HG03045 (cell line): ENCODE measurements at regions not wholly inside any gene's neighbourhood (a gene's known extent, or its start where the extent isn't known, plus 50 kb on each side); places are given as distances from the start of the nearest gene placed in this dataset.
"Not testable (repeated sequence)": the region's sequence is repeated elsewhere in the genome, so short reads cannot be mapped to it uniquely, and the experiment has no call there.

Experiments used
- ATAC-seq: cut with Tn5 transposase; IDR thresholded peaks from one replicate; pipeline ENCODE4 v1.9.1; 2021; ENCODE audit warnings: mild to moderate bottlenecking, moderate library complexity; ENCODE audit not compliant: unreplicated experiment

- no peak for ATAC-seq
Measured at GRCh38 chr5:18395126-18396110, 761.2 kb downstream of the TAF11L14 start.

DNA sequence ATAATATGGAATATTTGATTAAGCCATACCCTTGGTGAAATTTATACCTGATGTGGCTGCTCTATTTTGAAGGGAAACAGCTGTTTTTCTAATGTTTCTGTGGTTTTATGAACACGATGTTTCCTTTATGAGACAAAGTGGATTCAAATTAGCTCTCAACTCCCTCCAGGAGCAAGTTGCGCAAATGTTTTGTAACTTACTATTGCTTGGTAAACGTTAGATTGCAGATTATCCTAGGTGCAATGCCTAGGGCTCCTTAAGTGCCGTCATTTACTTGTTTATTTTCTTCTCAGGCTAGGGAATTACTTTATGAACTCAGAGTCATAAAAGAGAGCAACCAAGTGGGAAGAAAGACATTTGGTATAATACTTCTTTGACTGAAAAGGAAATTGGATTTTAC, 763.1 kb downstream of the TAF11L14 start:
- ATAC-seq: no peak

- no peak for ATAC-seq
Measured at GRCh38 chr5:18397891-18398290, 763.6 kb downstream of the TAF11L14 start.

GRCh38 chr5:18399461-18400327, 765.4 kb downstream of the TAF11L14 start:
- not testable (repeated sequence) for ATAC-seq

DNA sequence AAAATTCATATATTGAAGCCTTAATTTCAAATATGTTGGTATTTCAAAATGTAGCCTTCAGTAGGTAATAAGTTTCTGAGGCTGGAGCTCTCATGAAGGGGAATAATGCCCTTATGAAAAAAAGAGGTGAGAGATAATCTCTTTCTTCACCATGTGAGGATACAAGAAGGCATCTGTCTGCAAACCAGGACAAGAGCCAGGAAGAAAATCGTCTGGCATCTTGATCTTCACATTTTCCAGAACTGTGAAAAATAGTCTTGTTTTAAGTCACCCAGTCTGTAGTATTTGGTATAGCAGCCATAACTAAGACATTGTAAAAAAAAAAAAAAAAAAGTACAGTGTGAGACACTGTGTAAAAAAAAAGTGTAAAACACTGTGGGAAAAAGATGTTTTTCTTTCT, 768.9 kb downstream of the TAF11L14 start:
- ATAC-seq: no peak

DNA sequence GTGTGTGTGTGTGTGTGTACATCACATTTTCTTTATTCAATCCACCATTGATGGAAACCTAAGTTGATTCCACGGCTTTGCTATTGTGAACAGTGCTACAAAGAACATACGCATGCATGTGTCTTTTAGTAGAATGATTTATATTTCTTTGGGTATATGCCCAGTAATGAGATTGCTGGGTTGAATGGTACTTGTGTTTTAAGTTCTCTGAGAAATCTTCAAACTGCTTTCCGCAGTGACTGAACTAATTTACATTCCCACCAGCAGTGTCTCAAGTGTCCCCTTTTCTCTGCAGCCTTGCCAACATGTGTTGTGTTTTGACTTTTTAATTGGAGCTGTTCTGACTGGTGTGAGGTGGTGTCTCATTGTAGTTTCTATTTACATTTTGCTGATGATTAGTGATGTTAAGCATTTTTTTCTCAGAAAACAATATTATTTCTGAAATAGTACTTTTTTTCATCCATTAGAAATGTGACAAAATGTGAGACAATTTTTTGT, 769.7 kb downstream of the TAF11L14 start:
- no peak for ATAC-seq

DNA sequence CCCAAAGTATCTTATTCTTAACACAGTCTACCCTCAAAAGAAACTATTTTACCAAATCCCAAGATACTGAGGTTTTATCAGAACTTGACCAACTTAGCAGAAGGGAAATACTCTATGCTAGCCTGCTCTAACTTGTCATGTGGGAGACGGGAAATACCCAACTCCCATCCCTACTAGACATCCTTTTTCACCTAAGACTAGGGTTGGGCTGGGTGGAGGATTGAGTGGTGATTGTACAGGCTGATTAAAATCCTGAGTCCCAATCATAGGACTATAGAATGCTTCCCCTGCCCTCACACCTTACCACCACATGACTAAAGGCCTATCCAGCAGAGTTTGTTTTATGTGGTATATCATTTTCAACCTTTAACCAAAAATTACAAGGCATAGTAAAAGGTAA, 786.5 kb downstream of the TAF11L14 start:
- ATAC-seq: no peak

DNA sequence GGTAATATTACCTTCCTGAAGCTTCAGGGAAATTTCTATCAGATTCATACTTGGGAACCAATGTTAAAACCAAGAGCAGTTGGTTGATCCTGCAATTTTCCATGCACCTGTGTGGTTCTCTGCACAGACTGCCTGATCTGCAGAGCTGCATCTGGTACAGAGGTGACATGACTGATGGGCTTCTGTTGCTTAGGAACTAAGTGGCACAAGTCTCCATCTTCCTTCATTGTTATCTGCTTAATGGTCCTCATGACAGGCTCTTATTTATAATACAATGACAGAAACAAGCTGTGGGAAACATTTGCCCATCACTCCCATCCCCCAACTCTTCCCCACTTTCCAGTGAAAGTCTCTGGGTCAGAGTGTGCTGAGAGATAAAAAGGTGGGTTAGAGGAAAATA, 799.1 kb downstream of the TAF11L14 start:
- no peak for ATAC-seq

DNA sequence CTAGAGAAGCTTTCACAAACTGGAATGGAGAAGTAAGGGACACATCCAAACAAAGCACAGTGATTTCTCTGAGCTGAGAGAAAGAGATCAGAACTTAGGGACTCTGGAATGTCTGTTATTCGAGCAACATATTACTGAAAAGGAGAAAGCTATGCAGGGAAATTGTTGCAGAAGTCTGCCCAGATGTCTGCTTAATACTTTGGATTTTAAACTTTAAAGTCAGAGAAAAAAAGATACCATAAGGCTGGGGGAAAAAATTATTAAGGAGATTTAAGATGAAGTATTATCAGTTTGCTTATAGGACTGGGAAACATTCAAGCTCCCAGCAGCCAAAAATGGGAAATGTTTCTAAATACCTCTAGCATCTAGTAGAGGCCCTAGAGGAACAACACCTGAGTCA, 803.9 kb downstream of the TAF11L14 start:
- no peak for ATAC-seq

GRCh38 chr5:18455521-18455920, 821.3 kb downstream of the TAF11L14 start:
- ATAC-seq: no peak

DNA sequence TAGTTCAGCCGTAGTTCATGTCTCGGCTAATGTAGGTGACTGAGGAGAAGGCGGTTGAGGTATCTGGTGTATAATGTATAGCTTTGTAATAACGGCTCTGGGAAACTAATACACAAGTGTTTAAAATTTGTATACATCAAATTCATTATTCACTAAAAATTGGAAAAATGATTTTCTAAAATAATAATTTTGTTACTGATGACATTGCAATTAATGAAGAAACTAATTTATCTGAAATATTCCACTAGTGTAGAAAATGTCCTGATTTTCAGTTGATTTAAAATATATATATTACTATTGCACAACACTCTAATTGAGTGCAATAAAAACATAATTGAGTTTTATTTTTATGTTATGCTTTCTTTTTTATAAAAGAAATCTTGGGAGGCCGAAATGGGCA, 823.0 kb downstream of the TAF11L14 start:
- no peak for ATAC-seq

DNA sequence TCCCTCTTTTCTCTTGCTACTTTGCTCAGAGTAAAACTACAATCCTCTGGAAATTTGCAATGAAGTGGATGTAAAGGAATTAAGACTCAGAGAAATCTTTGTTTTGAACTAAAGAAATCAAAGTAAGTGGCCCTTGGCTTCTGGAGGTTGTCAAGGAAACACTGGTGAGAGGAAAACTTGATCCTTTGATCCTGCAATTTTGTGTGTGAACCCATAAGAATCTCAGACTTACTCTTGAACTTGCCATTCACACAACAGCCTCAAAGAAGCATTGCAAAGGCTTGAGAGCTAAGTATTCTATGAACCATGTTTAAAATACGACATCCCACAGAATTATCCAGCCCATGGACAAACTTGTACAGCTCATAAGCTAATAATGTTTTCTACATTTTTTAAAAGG, 827.5 kb downstream of the TAF11L14 start:
- ATAC-seq: no peak

DNA sequence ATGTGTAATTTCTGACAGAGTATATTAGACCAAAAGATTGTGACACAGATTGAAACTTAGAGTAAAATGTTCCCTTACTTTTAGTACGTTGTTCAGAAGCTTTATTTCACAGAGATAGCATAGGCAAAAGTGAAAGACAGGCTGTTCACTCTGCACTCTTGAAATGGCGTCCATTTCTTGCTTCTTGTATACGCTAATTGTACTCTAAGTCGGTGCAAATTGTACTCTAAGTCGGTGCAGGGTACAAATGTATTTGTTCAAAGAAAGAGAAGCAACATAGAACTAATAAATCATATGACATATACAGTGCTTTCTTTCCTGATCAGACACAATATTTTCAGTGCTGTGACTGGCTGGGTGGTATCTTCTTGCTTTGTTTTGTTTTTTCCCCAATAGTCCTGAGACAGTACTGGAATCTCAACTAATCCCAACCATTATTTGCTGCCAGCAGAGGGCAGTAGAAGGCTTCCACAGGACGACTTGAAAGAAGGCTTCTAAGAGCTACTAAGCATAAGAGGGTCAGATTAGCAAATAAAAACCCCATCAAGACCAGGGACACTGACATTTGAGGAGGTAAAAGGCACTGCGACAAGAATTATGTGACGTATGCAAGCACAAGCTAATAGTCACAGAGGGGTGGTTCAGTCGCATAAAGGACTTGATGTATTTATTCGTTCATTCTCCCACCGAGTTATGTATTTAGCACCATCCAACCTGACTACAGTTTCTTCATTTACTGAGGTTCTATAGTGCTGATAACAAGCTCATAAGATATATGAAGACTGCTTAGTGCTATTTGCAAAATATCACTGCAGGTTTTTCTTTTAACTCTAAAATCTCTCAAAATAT, 831.8 kb downstream of the TAF11L14 start:
- ATAC-seq: peak; percentile 81

DNA sequence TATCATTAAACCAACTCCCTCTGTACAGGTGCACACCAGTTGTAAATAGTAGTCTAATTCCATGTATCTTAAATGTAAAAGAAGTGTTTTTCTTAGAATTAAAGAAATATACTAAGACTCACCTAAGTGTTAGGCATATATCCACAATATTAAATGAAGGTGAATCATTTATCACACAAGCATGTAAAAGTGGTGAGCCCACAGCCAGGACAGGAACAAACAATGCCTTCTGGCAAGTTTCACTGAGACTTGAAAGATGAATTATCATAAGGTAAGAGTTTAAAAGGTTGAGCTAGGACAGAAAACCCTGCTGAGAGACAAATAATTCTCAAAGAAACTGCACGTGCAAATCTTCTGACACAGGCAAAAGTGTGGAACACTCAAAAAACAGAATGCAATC, 832.5 kb downstream of the TAF11L14 start:
- ATAC-seq: no peak

- not testable (repeated sequence) for ATAC-seq
Measured at GRCh38 chr5:18471791-18472190, 837.5 kb downstream of the TAF11L14 start.

DNA sequence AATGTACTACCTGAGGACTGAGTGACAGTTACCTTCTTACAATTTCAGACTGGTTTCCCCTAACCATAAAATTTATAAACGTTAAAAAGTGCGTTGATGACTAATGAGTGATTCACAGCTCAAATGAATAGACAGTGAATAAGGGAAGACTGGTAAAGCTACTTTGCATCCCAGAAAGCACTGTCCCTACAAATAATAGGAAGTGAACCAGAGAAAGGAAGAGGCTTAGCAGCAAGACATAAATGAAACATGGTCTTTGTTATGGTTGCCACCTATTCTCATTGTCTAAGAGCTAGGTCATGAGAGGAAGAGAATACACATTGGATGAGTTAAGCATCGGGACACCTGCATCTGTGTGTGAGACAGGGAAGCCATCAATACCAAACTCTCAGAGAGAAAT, 849.2 kb downstream of the TAF11L14 start:
- no peak for ATAC-seq

- no peak for ATAC-seq
Measured at GRCh38 chr5:18487928-18488480, 853.7 kb downstream of the TAF11L14 start.

DNA sequence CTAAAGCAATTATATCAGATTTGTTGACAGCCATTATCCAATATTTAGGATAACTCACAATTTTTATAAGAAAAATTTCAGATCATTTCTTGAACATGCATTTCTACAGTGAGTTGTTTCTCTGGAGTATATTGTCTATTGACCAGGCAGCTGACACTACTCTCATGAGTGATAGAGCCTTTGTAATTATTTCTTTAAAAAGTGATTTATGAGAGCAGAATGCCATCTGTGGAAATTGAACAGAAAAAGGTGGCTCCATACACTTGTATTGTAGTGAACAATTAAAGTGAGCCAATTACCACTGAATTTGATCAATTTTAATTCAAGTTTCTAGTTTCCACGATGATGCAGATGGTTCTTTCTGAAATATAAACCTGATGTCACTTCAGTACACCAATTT, 855.4 kb downstream of the TAF11L14 start:
- ATAC-seq: no peak

GRCh38 chr5:18491349-18491748, 857.1 kb downstream of the TAF11L14 start:
- no peak for ATAC-seq

GRCh38 chr5:18495157-18495556, 860.9 kb downstream of the TAF11L14 start:
- no peak for ATAC-seq
